ENCODE measurements at regions not wholly inside any gene's neighbourhood (a gene's known extent, or its start where the extent isn't known, plus 50 kb on each side); places are given as distances from the start of the nearest gene placed in this dataset.
"Not testable (repeated sequence)": the region's sequence is repeated elsewhere in the genome, so short reads cannot be mapped to it uniquely, and the experiment has no call there.

- DNase-seq, result no peak
Observed at GRCh38 chr15:93932164-93932776, 299.1 kb upstream of the MCTP2 start.

- DNase-seq, result no peak
Observed at GRCh38 chr15:93929375-93930094, 301.8 kb upstream of the MCTP2 start.

DNA sequence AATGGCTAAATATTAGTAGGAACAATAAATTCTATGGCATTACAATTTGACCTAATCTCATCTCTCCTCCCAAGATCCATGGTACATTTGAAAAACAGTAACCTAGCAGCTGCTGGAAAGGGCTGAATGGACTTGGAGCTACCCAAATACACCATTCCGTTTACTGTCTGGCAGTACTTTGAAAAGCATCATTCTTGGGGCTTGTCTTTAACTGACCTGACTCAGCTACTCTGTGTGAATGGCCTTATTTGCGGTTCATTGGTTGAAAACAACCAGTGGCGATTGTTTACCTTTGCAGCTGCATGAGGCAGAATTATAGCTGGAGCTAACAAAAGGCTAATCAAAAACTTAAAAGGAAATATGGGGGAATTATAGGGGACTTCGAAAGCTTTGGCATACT lies 311.2 kb upstream of the MCTP2 start:
- no peak for DNase-seq

DNA sequence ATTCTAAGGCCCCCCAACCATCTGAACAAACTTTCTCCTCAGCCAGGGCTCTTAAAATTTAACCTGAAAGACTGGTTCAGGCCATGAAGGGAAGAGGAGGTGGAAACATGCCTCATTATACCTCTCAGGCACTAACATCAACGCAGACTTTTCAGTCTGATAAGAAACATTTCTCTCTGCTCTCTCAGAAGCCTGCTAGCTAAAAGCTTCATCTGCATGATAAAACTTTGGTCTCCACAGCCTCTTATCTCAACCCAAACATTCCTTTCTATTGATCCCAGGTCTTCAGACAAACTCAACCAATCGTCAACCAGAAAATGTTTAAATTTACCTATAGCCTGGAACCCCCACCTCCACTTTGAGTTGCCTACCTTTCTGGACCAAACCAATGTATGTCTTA lies 312.6 kb upstream of the MCTP2 start:
- not testable (repeated sequence) for DNase-seq

DNA sequence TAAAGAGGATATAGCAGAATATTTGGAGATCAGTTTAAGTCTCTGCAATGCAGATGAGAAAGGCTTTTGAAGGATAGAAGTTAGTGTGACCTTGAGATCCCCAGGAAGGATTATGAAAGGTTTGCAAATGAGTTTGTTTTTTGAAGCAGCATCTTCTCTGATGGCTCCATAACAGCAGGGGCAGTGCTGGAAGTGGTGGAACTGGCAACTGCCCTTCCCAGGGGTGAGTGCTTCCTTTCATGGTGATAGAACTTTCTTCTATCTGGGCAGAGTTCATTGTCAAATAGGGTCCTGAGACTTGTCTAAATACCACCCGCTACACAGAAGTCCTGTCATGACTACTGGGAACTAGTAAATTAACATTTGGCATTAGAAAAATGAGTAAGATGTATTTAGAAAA lies 314.2 kb upstream of the MCTP2 start:
- DNase-seq, result no peak

DNA sequence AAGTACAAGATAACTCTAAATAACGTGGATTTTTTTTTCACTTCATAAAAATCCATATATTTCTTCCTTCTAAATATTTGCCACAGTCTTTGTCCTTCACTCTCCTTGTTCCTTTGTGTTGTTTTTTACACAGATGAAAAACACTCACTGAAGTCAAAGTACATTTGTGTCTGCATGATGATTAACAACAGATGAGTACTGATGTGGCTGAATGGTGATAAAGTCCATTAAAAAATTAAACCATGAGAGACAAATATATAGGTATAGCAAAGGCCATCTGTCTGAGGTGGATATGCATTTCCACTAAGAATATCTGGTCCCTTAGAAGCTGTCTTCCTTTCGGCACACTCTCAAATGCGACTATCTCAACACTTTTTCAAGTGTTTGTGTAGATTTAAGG lies 317.5 kb upstream of the MCTP2 start:
- no peak for DNase-seq

DNA sequence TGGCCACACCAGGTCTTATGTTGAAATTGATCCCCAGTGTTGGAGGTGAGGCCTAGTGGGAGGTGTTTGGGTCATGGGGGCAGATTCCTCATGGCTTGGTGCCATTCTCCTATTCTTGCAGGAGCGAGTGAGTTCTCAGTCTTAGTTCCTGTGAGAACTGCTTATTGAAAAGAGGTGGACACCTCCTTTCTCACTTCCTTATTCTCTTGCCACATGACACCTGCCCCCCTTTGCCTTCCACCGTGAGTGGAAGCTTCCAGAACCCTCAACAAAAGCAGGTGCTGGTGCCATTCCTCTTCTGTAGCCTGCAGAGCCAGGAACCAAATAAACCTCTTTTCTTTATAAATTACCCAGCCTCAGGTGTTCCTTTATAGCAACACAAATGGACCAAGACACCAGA lies 318.1 kb upstream of the MCTP2 start:
- DNase-seq, result no peak

DNA sequence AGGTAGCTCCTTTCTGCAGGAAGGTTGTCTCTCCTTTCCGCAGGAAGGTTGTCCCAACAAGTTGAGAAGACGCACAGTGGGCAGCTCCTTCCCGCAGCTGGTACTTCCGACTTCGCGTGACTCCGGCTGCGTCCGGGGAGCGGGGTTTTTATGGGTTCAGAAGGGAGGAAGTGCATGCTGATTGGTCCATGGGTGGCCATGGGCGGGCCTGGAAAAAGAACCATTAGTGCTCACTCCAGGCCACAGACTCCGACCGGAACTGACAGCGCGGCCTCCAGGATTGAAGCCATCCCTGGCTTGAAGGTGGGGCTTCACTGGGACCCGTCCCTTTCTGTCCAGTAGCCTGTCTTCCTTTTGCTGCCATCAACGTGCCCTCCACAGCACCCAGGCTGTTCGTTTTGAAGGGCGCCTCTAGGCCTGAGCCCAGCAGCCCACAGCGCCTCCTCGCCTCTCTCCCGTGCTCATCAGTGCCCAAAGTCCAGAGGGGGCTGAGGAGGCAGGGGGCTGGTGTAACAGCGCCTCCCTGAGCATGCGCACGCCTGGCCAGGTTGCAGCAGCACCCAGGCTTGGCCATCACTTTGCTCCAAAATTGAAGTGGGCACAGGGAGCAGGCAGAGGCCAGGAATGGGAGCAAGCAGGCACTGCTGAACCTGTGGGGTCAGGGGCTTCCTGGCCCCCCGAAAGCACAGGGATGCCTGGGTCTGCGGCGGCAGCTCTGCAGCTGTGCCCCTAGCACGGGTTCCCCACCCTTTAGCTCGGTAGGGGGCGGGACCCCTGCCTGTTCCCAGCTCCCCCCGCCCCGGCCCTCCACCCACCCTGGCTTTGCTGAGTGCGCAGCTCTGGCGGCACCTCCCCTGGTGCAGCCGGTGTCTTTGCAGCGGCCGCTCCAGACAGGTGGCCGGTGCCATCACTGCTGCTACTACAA lies 330.6 kb upstream of the MCTP2 start:
- DNase-seq, result no peak

- DNase-seq, result no peak
Observed at GRCh38 chr15:93899817-93900216, 331.5 kb upstream of the MCTP2 start.

DNA sequence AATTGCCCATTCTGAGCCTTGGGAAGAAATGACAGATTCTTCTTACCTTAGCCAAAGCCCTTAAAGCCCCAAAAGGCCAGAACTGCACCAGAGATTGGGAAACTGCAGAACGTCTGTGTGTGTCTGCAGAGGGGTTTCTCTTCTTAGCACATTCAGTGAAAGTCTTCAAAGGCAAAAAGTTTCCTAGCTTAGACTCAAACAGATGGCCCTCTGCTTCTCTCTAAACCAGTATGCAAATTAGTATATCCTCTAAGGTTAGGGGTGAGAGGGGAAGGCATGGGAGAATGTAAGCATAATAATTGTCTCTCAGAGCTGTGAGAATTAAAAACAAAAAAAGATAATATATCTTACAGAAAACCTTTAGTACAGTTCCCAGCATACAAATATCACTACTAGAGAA lies 334.0 kb upstream of the MCTP2 start:
- DNase-seq, result no peak

GRCh38 chr15:93895976-93896770 lies 335.2 kb upstream of the MCTP2 start:
- DNase-seq, result peak; percentile 67

- DNase-seq, result no peak
Observed at GRCh38 chr15:93894438-93895036, 336.8 kb upstream of the MCTP2 start.

DNA sequence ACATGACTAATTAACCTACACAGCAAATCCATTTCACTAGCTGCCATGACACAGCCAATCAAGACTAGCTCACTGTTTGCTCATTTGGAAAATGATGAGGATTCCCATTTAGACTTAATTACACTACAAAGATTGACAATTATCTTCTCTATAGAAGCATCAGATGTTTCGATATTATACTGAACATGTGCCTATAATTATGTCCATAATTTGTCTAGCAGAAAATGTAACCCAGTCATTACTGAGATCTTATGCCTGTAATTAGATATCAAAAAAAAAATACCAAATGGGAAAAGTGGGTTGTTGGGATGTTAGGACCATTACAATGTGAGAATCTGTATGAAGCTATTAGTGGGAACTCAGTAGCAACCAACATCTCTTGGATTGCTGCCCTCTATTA lies 344.2 kb upstream of the MCTP2 start:
- DNase-seq, result no peak

DNA sequence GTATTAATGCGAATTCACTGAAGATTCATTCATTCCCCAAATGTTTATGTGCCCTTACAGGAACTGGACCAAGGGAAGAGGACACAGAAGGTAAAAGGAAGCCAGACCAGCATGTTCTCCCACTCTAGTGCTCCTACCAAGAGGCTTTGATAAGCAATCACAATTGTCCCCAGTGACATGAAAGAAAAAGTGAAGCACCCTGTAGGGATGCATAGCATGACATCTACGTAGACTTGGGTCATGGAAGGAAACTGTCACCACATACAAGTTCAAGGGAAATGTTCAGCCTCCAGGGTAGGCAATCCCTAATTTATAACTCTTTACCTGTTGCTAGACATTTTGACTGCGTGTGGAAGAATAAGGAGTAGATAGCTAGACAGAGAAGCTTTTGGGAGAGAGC lies 348.6 kb upstream of the MCTP2 start:
- DNase-seq, result no peak

DNA sequence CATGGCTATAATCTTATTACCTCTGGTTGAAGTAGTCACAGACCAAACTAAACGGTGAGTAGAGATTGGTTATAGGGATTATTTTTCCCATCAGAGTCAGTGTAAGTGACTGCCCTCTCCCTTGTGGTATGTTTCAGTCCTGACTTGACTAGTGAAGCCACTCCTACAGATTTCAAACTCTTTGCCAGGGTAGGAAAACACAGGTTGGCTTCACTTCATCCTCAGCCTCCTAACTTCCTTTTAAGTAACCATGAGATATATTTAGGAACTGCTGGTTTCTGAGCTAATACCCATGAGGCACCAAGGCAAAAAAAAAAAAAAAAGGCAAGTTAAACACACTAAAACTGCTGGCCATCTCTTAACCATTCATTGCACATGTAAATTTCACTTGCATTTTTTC lies 349.2 kb upstream of the MCTP2 start:
- DNase-seq, result no peak

- DNase-seq, result no peak
Observed at GRCh38 chr15:93881310-93881709, 350.1 kb upstream of the MCTP2 start.

DNA sequence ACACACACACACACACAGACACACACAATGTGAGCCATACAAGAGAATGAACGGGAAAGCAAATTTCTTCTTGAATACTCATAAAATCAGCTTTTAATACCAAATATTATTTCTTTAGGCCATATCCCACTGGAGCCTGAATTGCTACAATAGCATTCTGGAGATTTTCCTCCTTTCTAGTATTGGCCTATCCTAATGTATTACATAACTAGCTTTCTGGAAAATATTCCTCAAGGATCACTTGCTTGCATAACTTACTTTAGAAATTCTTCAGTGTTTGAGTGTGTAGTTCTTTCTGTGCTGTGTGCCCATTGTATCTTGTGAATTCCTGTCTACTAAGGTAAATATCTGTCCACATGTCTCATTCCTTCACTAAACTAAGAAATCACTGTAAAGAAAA lies 351.0 kb upstream of the MCTP2 start:
- DNase-seq, result no peak

DNA sequence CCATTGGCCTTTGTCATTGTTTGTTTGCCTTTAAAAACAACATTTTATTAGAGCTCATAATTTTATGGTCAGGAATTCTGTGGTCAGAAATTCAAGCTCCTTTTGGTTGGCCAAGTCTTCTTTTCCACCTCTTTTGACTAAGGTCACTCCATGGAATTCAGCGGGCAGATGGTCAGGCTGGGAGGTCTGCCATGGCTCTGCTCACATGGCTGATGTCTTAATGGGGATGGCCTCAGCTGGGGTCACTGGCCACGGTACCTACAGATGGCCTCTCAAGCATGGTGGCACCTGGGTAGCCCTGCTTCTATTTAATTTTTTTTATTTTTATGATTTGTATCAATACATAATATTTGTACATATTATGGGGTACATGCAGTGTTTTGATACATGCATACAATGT lies 360.8 kb upstream of the MCTP2 start:
- DNase-seq, result no peak

DNA sequence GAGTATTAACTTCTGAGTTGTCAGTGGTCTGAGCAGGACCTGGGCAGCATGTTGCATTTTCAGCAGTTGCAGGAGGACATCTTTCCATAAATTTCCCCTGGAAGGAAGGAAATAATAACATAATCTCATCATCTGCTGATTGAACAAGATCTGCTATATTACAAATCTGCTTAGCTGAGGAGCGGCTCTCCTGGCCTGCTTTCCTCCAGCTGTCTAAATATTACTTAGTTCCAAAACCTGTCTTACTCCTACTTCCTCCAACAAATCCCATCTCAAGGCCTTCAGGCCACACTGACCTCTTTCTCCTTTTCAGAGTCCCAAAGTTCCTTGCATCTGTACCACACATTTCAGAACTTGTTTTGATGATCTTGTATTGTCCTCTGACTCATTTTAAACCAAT lies 364.4 kb upstream of the MCTP2 start:
- DNase-seq, result no peak

- no peak for DNase-seq
Observed at GRCh38 chr15:93866476-93866875, 364.9 kb upstream of the MCTP2 start.

- no peak for DNase-seq
Observed at GRCh38 chr15:93865586-93865985, 365.8 kb upstream of the MCTP2 start.

- no peak for DNase-seq
Observed at GRCh38 chr15:93862791-93863190, 368.6 kb upstream of the MCTP2 start.
